Lung (tissue), 11 donors: ENCODE measurements at regions not wholly inside any gene's neighbourhood (a gene's known extent, or its start where the extent isn't known, plus 50 kb on each side); places are given as distances from the start of the nearest gene placed in this dataset.

Experiments
- ATAC-seq: fragments of 200-7000 bp; cut with Tn5 transposase; one replicate; pipeline ENCODE4 v1.9.1; 2020; ENCODE audit warnings: moderate number of reproducible peaks; ENCODE audit not compliant: insufficient read depth, low FRiP score
- DNase-seq, 3 donors: peaks; one replicate each; pipeline ENCODE4 v3.0.0-alpha.2; 2013 to 2017
- H3K27ac ChIP-seq, 2 donors: one replicate each; pipeline ENCODE4 v1.5.1; 2013; ENCODE audit warnings: mild to moderate bottlenecking in 2 of 2, moderate library complexity in 2 of 2, control low read depth in 1 of 2, inconsistent platforms in 1 of 2, low read depth in 1 of 2, low read length in 1 of 2
- H3K27me3 ChIP-seq, 3 donors: one replicate each; pipeline ENCODE4 v1.5.1; 2013; ENCODE audit warnings: low read length in 2 of 3; ENCODE audit not compliant: control insufficient read depth in 3 of 3, insufficient read depth in 3 of 3
- H3K36me3 ChIP-seq, 4 donors: one replicate each; pipeline ENCODE4 v1.5.1; 2013; ENCODE audit warnings: low read length in 4 of 4, mild to moderate bottlenecking in 1 of 4, moderate library complexity in 1 of 4; ENCODE audit not compliant: control insufficient read depth in 4 of 4, insufficient read depth in 4 of 4
- H3K4me1 ChIP-seq, 5 donors: one replicate each; pipeline ENCODE4 v1.5.1; 2013; ENCODE audit warnings: low read length in 5 of 5, mild to moderate bottlenecking in 2 of 5, moderate library complexity in 1 of 5; ENCODE audit not compliant: control insufficient read depth in 5 of 5, insufficient read depth in 5 of 5
- H3K4me3 ChIP-seq: one replicate; pipeline ENCODE4 v1.5.1; 2013; ENCODE audit warnings: mild to moderate bottlenecking, control low read depth, moderate library complexity
- H3K9ac ChIP-seq, 2 donors: one replicate each; pipeline ENCODE4 v1.5.1; 2013; ENCODE audit warnings: low read length in 2 of 2, control low read depth in 1 of 2; ENCODE audit not compliant: insufficient read depth in 1 of 2
- H3K9me3 ChIP-seq, 4 donors: one replicate each; pipeline ENCODE4 v1.5.1; 2013; ENCODE audit warnings: low read length in 3 of 4, mild to moderate bottlenecking in 1 of 4, moderate library complexity in 1 of 4; ENCODE audit not compliant: control insufficient read depth in 4 of 4, insufficient read depth in 3 of 4
- CTCF ChIP-seq: IDR thresholded peaks from 2 replicates; pipeline ENCODE4 v1.5.1; 2012; ENCODE audit warnings: mild to moderate bottlenecking; ENCODE audit errors: control extremely low read depth, extremely low read depth
- WGBS, 2 donors: extraction: QIAGEN DNeasy Blood & Tissue Kit; methylation state at CpG; one replicate each; pipeline ENCODE4 v1.1.7; 2013; 5-methylcytosine and 5-hydroxymethylcytosine counted together
- donor health status: control.
- donor health status: control.
- donor health status: Bipolar disorder and iron deficiency.
- donor health status: healthy.
- donor health status: DM: yes; HTN: yes; CAD: no.

- Histone ChIP-seq H3K27me3 (no peaks in the 10 kb centered on the region), H3K4me1 (no peaks in the 10 kb centered on the region), H3K9me3 (no peaks in the 10 kb centered on the region), H3K27ac (no peak overlapping the region), H3K4me3 (no peak overlapping the region), H3K9ac (no peak overlapping the region), H3K36me3 (no peaks in the 10 kb centered on the region)
- DNase-seq (no peak), ATAC-seq (no peak)
- TF ChIP-seq CTCF, result no peak
- WGBS, 2 donors, result 63 to 88% methylated on average over 1 of the region's 1 CpG
These were observed 291.8 kb upstream of the GBE1 start for GRCh38 chr3:82053236-82053635.

- H3K9ac ChIP-seq, result no peak overlapping the region
- no peaks in the 10 kb centered on the region for H3K4me1 ChIP-seq
- no peaks in the 10 kb centered on the region for H3K27me3 ChIP-seq
- no peak for TF ChIP-seq CTCF
- no peaks in the 10 kb centered on the region for H3K36me3 ChIP-seq
- DNase-seq, result no peak
- no peak for ATAC-seq
- 97 to 100% methylated on average over 1 of the region's 1 CpG for WGBS, 2 donors
- no peak overlapping the region for H3K27ac ChIP-seq
- H3K4me3 ChIP-seq, result no peak overlapping the region
- H3K9me3 ChIP-seq, result no peaks in the 10 kb centered on the region
These were observed 288.9 kb upstream of the GBE1 start for GRCh38 chr3:82050382-82050781.

GRCh38 chr3:82048711-82049110, 287.3 kb upstream of the GBE1 start:
- H3K9me3 ChIP-seq, result no peaks in the 10 kb centered on the region
- H3K9ac ChIP-seq, result no peak overlapping the region
- no peaks in the 10 kb centered on the region for H3K4me1 ChIP-seq
- H3K27ac ChIP-seq, result no peak overlapping the region
- no peaks in the 10 kb centered on the region for H3K36me3 ChIP-seq
- no peaks in the 10 kb centered on the region for H3K27me3 ChIP-seq
- no peak for TF ChIP-seq CTCF
- DNase-seq (no peak), ATAC-seq (no peak)
- no peak overlapping the region for H3K4me3 ChIP-seq
- WGBS, 2 donors, result 84 to 91% methylated on average over 3 of the region's 3 CpGs

GRCh38 chr3:82044930-82045705, 283.7 kb upstream of the GBE1 start:
- 65 to 82% methylated on average over 4 of the region's 4 CpGs for WGBS, 2 donors
- Histone ChIP-seq H3K36me3 (no peaks in the 10 kb centered on the region), H3K27me3 (no peaks in the 10 kb centered on the region), H3K4me3 (no peak overlapping the region), H3K27ac (no peak overlapping the region), H3K4me1 (no peaks in the 10 kb centered on the region), H3K9ac (no peak overlapping the region), H3K9me3 (no peaks in the 10 kb centered on the region)
- DNase-seq (no peak), ATAC-seq (no peak)
- no peak for TF ChIP-seq CTCF
